A549 (cell line): ENCODE measurements at regions not wholly inside any gene's neighbourhood (a gene's known extent, or its start where the extent isn't known, plus 50 kb on each side); places are given as distances from the start of the nearest gene placed in this dataset.

Experiments
- ATAC-seq, 2 experiments: fragments of 200-7000 bp in 1 of 2; fragments of >200 bp in 1 of 2; cut with Nextera tagmentation in 1 of 2; cut with Tn5 transposase in 1 of 2; 3 replicates each; pipeline versions ENCODE4 v1.8.0 to v1.9.1; 2018 to 2020; ENCODE audit warnings: mild to moderate bottlenecking in 1 of 2, moderate library complexity in 1 of 2
- CTCF ChIA-PET: fragments of 300-600 bp; sonication (Branson Sonifier 250); formaldehyde crosslinking; extraction: SDS; loops from one replicate; lab custom pipeline; 2021; ENCODE audit warnings: antibody characterized with exemption, inconsistent platforms; lab: Yijun Ruan, JAX
- POLR2A ChIA-PET: fragments of 350-600 bp; formaldehyde crosslinking; extraction: SDS; loops from one replicate; lab custom pipeline; 2021; ENCODE audit warnings: antibody characterized with exemption, inconsistent platforms; lab: Yijun Ruan, JAX
- DNase-seq, 2 experiments: peaks; one replicate each; pipeline versions ENCODE4 v3.0.0 to v3.0.0-alpha.2; 2011 to 2016; ENCODE audit warnings: low read depth in 1 of 2, low spot score in 1 of 2
- FAIRE-seq: peaks from 2 replicates; lab custom pipeline; 2011; peaks lifted over from hg19 to GRCh38; lab: Jason Lieb, UNC
- H3K27ac ChIP-seq, 2 experiments: fragments of >200 bp; sonication (Bioruptor Twin); formaldehyde crosslinking; 3 replicates each; pipeline ENCODE4 v1.5.1; 2016 to 2017
- H3K4me1 ChIP-seq: fragments of >200 bp; sonication (Bioruptor Twin); formaldehyde crosslinking; 3 replicates; pipeline ENCODE4 v1.6.1; 2016
- H3K4me2 ChIP-seq: fragments of >200 bp; sonication (Bioruptor Twin); formaldehyde crosslinking; 3 replicates; pipeline ENCODE4 v1.6.1; 2016
- H3K4me3 ChIP-seq: fragments of >200 bp; sonication (Bioruptor Twin); formaldehyde crosslinking; 3 replicates; pipeline ENCODE4 v1.5.1; 2016
- H3K9me3 ChIP-seq: fragments of >200 bp; sonication (Bioruptor Twin); formaldehyde crosslinking; 3 replicates; pipeline ENCODE4 v1.6.1; 2016
- ATOH8 ChIP-seq: fragments of 250-450 bp; sonication (Bioruptor Pico); IDR thresholded peaks from 2 replicates; pipeline ENCODE4 v1.5.0; 2020; ENCODE audit warnings: low read depth, mild to moderate bottlenecking, moderate library complexity
- BCL3 ChIP-seq: fragments of >200 bp; sonication (Bioruptor Twin); formaldehyde crosslinking; IDR thresholded peaks from 3 replicates; pipeline ENCODE4 v1.6.1; 2016
- CBX2 ChIP-seq: fragments of 200-600 bp; sonication (generic); IDR thresholded peaks from 2 replicates; pipeline ENCODE4 v1.6.1; 2016; ENCODE audit warnings: low read depth, mild to moderate bottlenecking, borderline replicate concordance
- CBX8 ChIP-seq: fragments of 200-600 bp; sonication (generic); IDR thresholded peaks from 2 replicates; pipeline ENCODE4 v1.6.1; 2016
- E2F6 ChIP-seq: IDR thresholded peaks from 2 replicates; pipeline ENCODE4 v1.6.1; 2012; ENCODE audit warnings: low read depth, borderline replicate concordance
- EHMT2 ChIP-seq: fragments of 200-600 bp; sonication (generic); IDR thresholded peaks from 2 replicates; pipeline ENCODE4 v1.6.1; 2016; ENCODE audit warnings: antibody characterized with exemption, low read depth, mild to moderate bottlenecking, moderate library complexity
- ELK1 ChIP-seq: fragments of 150-350 bp; IDR thresholded peaks from 2 replicates; pipeline ENCODE4 v1.6.1; 2014; ENCODE audit warnings: low read depth, mild to moderate bottlenecking, low read length
- ESRRA ChIP-seq: fragments of 150-350 bp; IDR thresholded peaks from 2 replicates; pipeline ENCODE4 v1.6.1; 2014; ENCODE audit warnings: mild to moderate bottlenecking, low read length, borderline replicate concordance
- FOSL2 ChIP-seq, 2 experiments: fragments of 450-650 bp in 1 of 2; fragments of >200 bp in 1 of 2; sonication (Bioruptor Twin) in 1 of 2; formaldehyde crosslinking; IDR thresholded peaks; 2 replicates each; pipeline versions ENCODE4 v1.5.0 to v1.6.1; 2016 to 2020; ENCODE audit warnings: mild to moderate bottlenecking in 1 of 2, moderate library complexity in 1 of 2
- HOXB13 ChIP-seq: fragments of 250-450 bp; sonication (Bioruptor Pico); IDR thresholded peaks from 2 replicates; pipeline ENCODE4 v1.5.0; 2020; ENCODE audit warnings: low read depth, mild to moderate bottlenecking, moderate library complexity
- JUN ChIP-seq, 2 experiments: fragments of >200 bp; sonication (Bioruptor Twin); formaldehyde crosslinking; IDR thresholded peaks; 2 replicates in 1 of 2; 3 replicates in 1 of 2; pipeline ENCODE4 v1.6.1; 2016 to 2017
- PBX3 ChIP-seq: IDR thresholded peaks from 2 replicates; pipeline ENCODE4 v1.6.1; 2012
- RARB ChIP-seq: fragments of 250-450 bp; sonication (Bioruptor Pico); IDR thresholded peaks from 2 replicates; pipeline ENCODE4 v1.8.0; 2021; ENCODE audit warnings: mild to moderate bottlenecking, moderate library complexity
- RFX5 ChIP-seq: fragments of 450-650 bp; IDR thresholded peaks from 2 replicates; pipeline ENCODE4 v1.7.1; 2014; ENCODE audit warnings: antibody characterized with exemption, mild to moderate bottlenecking, moderate library complexity
- SREBF2 ChIP-seq: fragments of 450-650 bp; IDR thresholded peaks from 2 replicates; pipeline ENCODE4 v1.6.1; 2014; ENCODE audit warnings: mild to moderate bottlenecking, moderate library complexity
- ZC3H11A ChIP-seq: fragments of 450-650 bp; IDR thresholded peaks from 2 replicates; pipeline ENCODE4 v1.6.1; 2014; ENCODE audit warnings: antibody characterized with exemption, mild to moderate bottlenecking
- ZFP36 ChIP-seq: fragments of 450-650 bp; IDR thresholded peaks from 2 replicates; pipeline ENCODE4 v1.6.1; 2014; ENCODE audit warnings: borderline replicate concordance; ENCODE audit not compliant: partially characterized antibody
- ZSCAN20 ChIP-seq: fragments of 250-450 bp; sonication (Bioruptor Pico); IDR thresholded peaks from 2 replicates; pipeline ENCODE4 v1.8.0; 2022; ENCODE audit warnings: mild to moderate bottlenecking, moderate library complexity
- WGBS: methylation state at CpG from one replicate; pipeline ENCODE4 v1.1.6; 2017; ENCODE audit errors: missing lambda C conversion rate; 5-methylcytosine and 5-hydroxymethylcytosine counted together
- TF ChIP-seq, protein P1 (sequence below): fragments of >200 bp; sonication (Bioruptor Twin); formaldehyde crosslinking; IDR thresholded peaks from 2 replicates; pipeline ENCODE4 v1.6.1; 2016
- TF ChIP-seq, protein P2 (sequence below): fragments of 250-450 bp; sonication (Bioruptor Pico); IDR thresholded peaks from 2 replicates; pipeline ENCODE4 v1.5.0; 2021; ENCODE audit warnings: mild to moderate bottlenecking, moderate library complexity, borderline replicate concordance

DNA sequence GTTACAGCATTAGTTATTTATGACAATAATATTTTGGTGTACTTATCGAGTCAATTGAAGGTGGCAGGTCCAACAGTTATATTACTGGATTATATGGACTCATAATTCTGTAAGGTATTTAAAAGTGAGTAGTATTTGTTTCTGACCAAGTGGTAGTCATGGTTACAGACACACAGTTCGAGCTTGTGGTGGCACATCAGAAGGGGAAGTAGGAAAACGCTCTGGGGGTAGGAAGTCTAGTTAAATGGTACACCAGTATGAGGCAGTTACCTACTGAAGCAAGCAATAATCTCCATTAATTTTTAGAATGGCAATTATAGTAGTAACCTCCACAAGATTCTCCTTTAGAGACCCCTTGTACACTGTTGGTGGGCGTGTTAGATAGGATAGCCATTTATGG is 541.2 kb downstream of the ETV1 start:
- POLR2A ChIA-PET, result no interaction called here
- DNase-seq, result no peak
- no peak for FAIRE-seq
- 6% methylated on average over 4 of the region's 4 CpGs for WGBS
- CTCF ChIA-PET, result no interaction called here
- no peak overlapping the region for H3K27ac ChIP-seq
- H3K9me3 ChIP-seq, result no peaks in the 10 kb centered on the region; the same call in 2 of the 3 replicates
- ATAC-seq, result no peak
- no peaks in the 10 kb centered on the region for H3K4me1 ChIP-seq
- no peak overlapping the region for H3K4me2 ChIP-seq
- no peak overlapping the region for H3K4me3 ChIP-seq
- TF ChIP-seq SREBF2, result no peak
- TF ChIP-seq RFX5, result no peak
- TF ChIP-seq RARB, result no peak
- TF ChIP-seq EHMT2, result no peak
- TF ChIP-seq JUN (IDR thresholded peaks at IDR 0.05), result no peak
- no peak for TF ChIP-seq BCL3
- TF ChIP-seq PBX3, result no peak
- TF ChIP-seq FOSL2 (IDR thresholded peaks at IDR 0.05), result no peak
- no peak for TF ChIP-seq FOSL2 (CRISPR knock-in tag; IDR thresholded peaks at IDR 0.05)
- no peak for TF ChIP-seq ELK1
- TF ChIP-seq E2F6, result no peak

GRCh38 chr7:13449460-13449859 is 540.0 kb downstream of the ETV1 start:
- ChIA-PET CTCF (no interaction called here), POLR2A (no interaction called here)
- Histone ChIP-seq H3K27ac (no peak overlapping the region), H3K4me2 (no peak overlapping the region), H3K4me3 (no peak overlapping the region), H3K4me1 (no peaks in the 10 kb centered on the region), H3K9me3 (no peaks in the 10 kb centered on the region; the same call in 2 of the 3 replicates)
- ATAC-seq (no peak), FAIRE-seq (no peak), DNase-seq (no peak)
- TF ChIP-seq HOXB13 (CRISPR knock-in tag), result no peak
- TF ChIP-seq ELK1, result no peak
- TF ChIP-seq, protein P1, sequence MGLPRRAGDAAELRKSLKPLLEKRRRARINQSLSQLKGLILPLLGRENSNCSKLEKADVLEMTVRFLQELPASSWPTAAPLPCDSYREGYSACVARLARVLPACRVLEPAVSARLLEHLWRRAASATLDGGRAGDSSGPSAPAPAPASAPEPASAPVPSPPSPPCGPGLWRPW, result no peak
- TF ChIP-seq E2F6, result no peak
- TF ChIP-seq, protein P2, sequence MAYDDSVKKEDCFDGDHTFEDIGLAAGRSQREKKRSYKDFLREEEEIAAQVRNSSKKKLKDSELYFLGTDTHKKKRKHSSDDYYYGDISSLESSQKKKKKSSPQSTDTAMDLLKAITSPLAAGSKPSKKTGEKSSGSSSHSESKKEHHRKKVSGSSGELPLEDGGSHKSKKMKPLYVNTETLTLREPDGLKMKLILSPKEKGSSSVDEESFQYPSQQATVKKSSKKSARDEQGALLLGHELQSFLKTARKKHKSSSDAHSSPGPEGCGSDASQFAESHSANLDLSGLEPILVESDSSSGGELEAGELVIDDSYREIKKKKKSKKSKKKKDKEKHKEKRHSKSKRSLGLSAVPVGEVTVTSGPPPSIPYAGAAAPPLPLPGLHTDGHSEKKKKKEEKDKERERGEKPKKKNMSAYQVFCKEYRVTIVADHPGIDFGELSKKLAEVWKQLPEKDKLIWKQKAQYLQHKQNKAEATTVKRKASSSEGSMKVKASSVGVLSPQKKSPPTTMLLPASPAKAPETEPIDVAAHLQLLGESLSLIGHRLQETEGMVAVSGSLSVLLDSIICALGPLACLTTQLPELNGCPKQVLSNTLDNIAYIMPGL (CRISPR knock-in tag), result no peak
- TF ChIP-seq ZC3H11A, result no peak
- no peak for TF ChIP-seq ZSCAN20 (CRISPR knock-in tag)
- no peak for TF ChIP-seq ZFP36
- TF ChIP-seq ESRRA, result no peak
- no peak for TF ChIP-seq JUN (IDR thresholded peaks at IDR 0.05)
- TF ChIP-seq CBX8, result no peak
- no peak for TF ChIP-seq ATOH8 (CRISPR knock-in tag)
- TF ChIP-seq CBX2, result no peak
